HG03108 (cell line): ENCODE measurements at regions not wholly inside any gene's neighbourhood (a gene's known extent, or its start where the extent isn't known, plus 50 kb on each side); places are given as distances from the start of the nearest gene placed in this dataset.
"Not testable (repeated sequence)": the region's sequence is repeated elsewhere in the genome, so short reads cannot be mapped to it uniquely, and the experiment has no call there.

Experiments
- ATAC-seq: cut with Tn5 transposase; IDR thresholded peaks from one replicate; pipeline ENCODE4 v1.9.1; 2021; ENCODE audit warnings: moderate library complexity; ENCODE audit not compliant: unreplicated experiment

- no peak for ATAC-seq
Observed at GRCh38 chr4:57199267-57199666, 89.1 kb upstream of the IGFBP7 start.

- no peak for ATAC-seq
Observed at GRCh38 chr4:57195622-57196021, 85.4 kb upstream of the IGFBP7 start.

GRCh38 chr4:57194068-57194611 lies 84.0 kb upstream of the IGFBP7 start:
- ATAC-seq: no peak

GRCh38 chr4:57193209-57193810 lies 83.1 kb upstream of the IGFBP7 start:
- no peak for ATAC-seq

GRCh38 chr4:57191523-57192034 lies 81.4 kb upstream of the IGFBP7 start:
- ATAC-seq: no peak

- no peak for ATAC-seq
Observed at GRCh38 chr4:57190601-57191481, 80.7 kb upstream of the IGFBP7 start.

- no peak for ATAC-seq
Observed at GRCh38 chr4:57187246-57187645, 77.1 kb upstream of the IGFBP7 start.

- no peak for ATAC-seq
Observed at GRCh38 chr4:57184378-57185029, 74.3 kb upstream of the IGFBP7 start.

GRCh38 chr4:57182132-57182874 lies 72.1 kb upstream of the IGFBP7 start:
- no peak for ATAC-seq

- ATAC-seq: not testable (repeated sequence)
Observed at GRCh38 chr4:57173136-57173535, 63.0 kb upstream of the IGFBP7 start.

GRCh38 chr4:57172065-57172464 lies 61.9 kb upstream of the IGFBP7 start:
- no peak for ATAC-seq

- ATAC-seq: no peak
Observed at GRCh38 chr4:57168982-57169381, 58.8 kb upstream of the IGFBP7 start.

- peak; percentile 93 for ATAC-seq
Observed at GRCh38 chr4:57163530-57164459, 53.6 kb upstream of the IGFBP7 start.

GRCh38 chr4:57162499-57163019 lies 52.4 kb upstream of the IGFBP7 start:
- no peak for ATAC-seq
